ENCODE measurements at regions not wholly inside any gene's neighbourhood (a gene's known extent, or its start where the extent isn't known, plus 50 kb on each side); places are given as distances from the start of the nearest gene placed in this dataset.

DNA sequence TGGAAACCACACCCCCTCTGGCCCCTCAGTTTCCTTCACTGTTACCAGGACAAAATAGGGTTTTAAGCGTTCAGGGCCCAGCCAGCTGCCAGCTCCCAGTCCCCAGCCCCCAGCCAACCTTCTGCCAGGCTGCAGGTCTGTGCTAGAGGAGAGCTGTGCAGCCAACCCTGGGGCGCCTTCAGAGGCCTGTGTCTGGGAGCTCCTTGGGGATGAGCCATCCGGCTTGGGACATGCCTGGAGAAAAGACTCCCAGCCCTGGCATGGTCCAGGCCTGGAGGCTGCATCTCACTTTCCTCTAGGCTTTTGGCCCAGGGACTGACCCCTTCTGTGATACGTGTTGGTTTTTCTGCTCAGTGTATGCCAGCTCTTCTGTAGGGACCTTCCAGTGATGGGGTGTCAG lies 487.6 kb upstream of the MGMT start:
- TF ChIP-seq, protein P1, sequence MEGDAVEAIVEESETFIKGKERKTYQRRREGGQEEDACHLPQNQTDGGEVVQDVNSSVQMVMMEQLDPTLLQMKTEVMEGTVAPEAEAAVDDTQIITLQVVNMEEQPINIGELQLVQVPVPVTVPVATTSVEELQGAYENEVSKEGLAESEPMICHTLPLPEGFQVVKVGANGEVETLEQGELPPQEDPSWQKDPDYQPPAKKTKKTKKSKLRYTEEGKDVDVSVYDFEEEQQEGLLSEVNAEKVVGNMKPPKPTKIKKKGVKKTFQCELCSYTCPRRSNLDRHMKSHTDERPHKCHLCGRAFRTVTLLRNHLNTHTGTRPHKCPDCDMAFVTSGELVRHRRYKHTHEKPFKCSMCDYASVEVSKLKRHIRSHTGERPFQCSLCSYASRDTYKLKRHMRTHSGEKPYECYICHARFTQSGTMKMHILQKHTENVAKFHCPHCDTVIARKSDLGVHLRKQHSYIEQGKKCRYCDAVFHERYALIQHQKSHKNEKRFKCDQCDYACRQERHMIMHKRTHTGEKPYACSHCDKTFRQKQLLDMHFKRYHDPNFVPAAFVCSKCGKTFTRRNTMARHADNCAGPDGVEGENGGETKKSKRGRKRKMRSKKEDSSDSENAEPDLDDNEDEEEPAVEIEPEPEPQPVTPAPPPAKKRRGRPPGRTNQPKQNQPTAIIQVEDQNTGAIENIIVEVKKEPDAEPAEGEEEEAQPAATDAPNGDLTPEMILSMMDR (IDR thresholded peaks at IDR 0.05), result no peak
- no peak for TF ChIP-seq POLR2A (IDR thresholded peaks at IDR 0.05)
